ENCODE measurements at regions not wholly inside any gene's neighbourhood (a gene's known extent, or its start where the extent isn't known, plus 50 kb on each side); places are given as distances from the start of the nearest gene placed in this dataset.

DNA sequence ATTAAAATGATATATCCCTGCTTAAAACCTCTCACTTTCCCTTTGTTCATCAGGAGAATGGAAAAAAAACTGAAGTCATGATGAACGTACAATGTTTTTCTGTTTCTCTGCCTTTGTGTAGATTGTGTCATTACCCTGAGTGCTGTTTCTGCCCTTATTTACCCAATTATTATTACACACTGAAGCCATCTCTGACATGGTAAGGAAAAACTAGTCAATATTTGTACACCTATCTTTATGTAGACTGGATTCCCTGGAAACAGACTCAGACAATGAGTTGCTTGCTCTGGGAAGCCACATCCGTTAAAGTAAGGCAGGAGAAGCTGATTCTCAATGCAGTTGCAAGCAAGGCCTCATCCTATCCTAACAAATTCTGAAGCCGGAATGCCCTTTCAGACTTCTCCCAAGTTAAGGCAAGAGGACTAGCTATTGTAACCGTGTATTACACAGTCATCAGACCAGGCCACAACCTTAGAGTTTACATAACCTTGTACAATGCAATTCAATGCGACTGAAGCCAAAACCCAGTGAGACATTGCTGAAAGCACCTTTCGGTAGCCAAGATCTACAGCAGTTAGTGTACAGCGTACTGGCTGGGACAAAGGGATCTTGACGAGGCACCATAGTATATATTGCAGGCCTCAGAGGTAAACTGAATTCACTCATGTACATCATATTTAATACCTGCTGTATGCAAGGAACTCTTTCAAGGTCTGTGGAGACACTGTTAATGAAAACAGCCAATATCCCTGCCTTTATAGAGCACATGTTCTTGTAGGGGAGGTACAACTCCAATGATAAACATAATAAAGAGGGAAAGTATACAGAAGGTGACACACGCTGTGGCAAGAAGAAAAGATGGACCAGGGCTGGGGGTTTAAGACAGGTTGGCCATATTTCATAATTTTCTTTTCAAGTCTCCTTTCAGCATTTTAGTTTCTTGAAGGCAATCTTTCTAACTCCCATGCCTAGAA is 1040.8 kb upstream of the SEMA6D start:
- intact Hi-C loops (cut with DNase I), result no loop called here

DNA sequence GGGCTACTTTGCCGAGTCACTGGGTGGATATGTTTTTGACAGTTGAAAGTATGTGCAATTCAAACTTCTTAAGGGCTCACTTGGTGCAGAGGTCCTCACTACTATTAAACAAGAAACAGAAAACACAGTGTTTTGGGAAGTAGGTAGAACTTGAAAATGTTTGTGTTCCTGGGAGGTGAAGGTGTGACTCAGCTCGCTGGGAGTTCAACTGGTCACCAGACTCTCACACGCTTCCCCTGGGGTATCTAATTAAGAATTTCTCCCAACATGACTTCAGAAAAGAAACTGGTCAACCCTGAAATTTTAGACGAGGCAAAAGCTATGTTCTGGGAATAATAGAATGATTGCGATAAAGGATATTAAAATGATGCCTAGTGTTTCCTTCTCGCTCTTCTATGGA is 1039.8 kb upstream of the SEMA6D start:
- intact Hi-C loops (cut with DNase I), result no loop called here
- no peak for DNase-seq

More for the DNA sequence above, 1040.8 kb upstream of the SEMA6D start:
- no peak for DNase-seq

GRCh38 chr15:46681901-46682300 is 1035.4 kb upstream of the SEMA6D start:
- DNase-seq, result no peak
- intact Hi-C loops (cut with DNase I), result no loop called here

DNA sequence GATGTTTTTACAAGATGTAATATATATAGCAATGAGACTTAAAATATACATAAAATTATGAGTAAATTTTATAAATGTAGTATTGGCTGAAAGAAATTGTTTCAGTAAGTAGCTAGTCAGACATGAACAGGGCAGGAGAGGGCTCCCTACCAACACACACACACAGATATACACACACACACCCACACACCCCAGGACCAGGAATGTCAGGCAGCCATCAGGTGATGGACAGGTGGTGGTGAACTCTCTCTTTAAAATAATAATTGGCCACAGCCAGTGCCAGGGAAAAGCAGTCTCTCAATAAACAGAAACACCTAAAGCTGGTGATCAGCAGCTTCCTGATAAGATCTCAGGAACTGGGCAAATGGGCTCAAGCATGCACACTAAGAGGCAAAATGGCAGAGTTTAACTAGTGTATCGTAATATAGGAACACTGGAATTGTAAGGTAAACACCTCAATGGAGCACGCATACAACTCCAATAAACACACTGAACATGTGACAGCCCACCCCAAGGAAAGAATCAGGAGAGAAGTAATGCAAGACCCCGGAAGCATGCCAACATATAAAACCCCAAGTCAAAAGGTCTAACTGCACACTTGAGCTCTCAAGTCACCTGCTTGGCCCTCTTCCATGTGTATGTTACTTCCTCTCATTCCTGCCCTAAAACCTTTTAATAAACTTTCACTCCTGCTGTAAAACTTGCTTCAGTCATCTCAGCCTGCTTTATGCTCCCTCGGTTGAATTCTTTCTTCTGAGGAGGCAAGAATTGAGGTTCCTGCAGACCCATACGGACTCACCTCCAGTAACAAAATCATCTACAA is 1034.1 kb upstream of the SEMA6D start:
- no peak for DNase-seq

GRCh38 chr15:46685096-46685495 is 1032.2 kb upstream of the SEMA6D start:
- no peak for DNase-seq
- intact Hi-C loops (cut with DNase I), result no loop called here

More for the DNA sequence above, 1034.1 kb upstream of the SEMA6D start:
- intact Hi-C loops (cut with DNase I), result no loop called here

DNA sequence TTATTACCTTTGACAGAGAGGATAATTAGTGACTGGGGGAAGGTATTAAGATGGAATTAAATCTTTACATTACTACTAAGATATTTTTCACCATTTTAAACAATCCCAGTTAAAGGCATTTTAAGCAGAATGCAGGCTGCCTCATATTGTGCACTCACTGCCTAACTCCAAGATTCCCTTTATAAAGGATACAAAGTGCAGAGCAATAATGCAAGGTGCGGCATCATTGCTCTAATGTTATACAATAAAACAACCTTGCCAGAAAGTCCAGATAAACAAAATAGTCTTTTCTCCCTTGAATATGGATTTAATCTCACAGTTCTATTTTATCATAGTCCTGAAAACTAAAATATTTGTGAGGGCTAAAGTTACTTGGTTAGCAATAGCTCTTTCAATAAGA is 1031.6 kb upstream of the SEMA6D start:
- intact Hi-C loops (cut with DNase I), result no loop called here

GRCh38 chr15:46696281-46696680 is 1021.0 kb upstream of the SEMA6D start:
- intact Hi-C loops (cut with DNase I), result no loop called here
- DNase-seq, result no peak

More for the DNA sequence above, 1031.6 kb upstream of the SEMA6D start:
- no peak for DNase-seq

GRCh38 chr15:46701346-46701745 is 1016.0 kb upstream of the SEMA6D start:
- no peak for DNase-seq
- intact Hi-C loops (cut with DNase I), result no loop called here

DNA sequence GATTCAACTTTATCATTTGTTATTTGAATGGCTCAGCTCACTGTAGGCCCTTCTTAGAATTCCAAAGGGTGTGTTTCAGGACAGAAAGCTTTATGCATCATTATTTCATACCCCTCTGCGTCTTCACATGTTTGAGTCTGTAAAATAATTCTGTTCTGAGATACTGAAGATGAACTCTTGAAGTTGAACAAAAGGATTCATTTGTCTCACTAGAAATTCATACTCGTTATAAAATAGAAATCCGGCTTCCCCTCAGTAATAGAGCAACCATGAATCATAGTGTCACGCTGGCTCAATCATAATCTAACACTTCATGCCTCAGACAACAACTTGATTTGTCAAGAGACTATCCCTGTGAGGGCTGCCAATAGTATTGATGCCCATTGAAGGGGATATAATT is 1015.4 kb upstream of the SEMA6D start:
- DNase-seq, result no peak
- intact Hi-C loops (cut with DNase I), result no loop called here

- intact Hi-C loops (cut with DNase I), result no loop called here
- no peak for DNase-seq
Measured at GRCh38 chr15:46703020-46703861, 1014.1 kb upstream of the SEMA6D start.

- no peak for DNase-seq
- intact Hi-C loops (cut with DNase I), result no loop called here
Measured at GRCh38 chr15:46703871-46704637, 1013.3 kb upstream of the SEMA6D start.

- DNase-seq, result no peak
- intact Hi-C loops (cut with DNase I), result no loop called here
Measured at GRCh38 chr15:46707452-46707851, 1009.9 kb upstream of the SEMA6D start.

- intact Hi-C loops (cut with DNase I), result no loop called here
- DNase-seq, result no peak
Measured at GRCh38 chr15:46708226-46708625, 1009.1 kb upstream of the SEMA6D start.

DNA sequence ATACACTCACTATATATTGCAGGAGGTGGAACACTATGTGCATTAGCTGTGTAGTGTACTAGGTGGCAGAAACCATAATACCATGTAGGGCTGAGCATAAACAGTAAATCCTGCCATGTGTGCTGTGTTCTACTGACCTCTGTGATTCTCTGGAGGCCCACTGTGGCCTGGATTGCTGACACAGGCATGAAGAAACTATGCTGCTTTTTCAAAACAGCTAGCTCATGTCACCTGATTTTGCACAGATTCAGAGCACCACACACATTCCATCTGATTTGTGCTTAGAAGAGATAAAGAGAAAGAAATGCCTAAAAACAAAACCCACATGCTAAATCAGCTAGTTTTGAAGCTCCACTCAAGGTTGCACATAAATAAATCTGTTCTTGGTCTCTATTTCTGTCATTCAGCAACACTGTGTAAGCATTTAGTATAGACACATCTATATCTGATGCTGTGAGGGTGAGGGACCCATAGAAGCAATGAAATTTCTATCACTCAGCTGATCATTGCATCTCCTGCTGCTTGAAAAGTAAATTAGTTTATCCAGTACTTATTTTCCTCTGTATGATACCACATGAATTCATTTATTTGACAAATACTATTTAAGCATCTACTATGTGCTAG is 1007.7 kb upstream of the SEMA6D start:
- DNase-seq, result no peak
- intact Hi-C loops (cut with DNase I), result no loop called here

- intact Hi-C loops (cut with DNase I), result no loop called here
Measured at GRCh38 chr15:46710401-46710960, 1006.8 kb upstream of the SEMA6D start.

GRCh38 chr15:46713045-46713444 is 1004.3 kb upstream of the SEMA6D start:
- intact Hi-C loops (cut with DNase I), result no loop called here
- no peak for DNase-seq

More at GRCh38 chr15:46710401-46710960, 1006.8 kb upstream of the SEMA6D start:
- no peak for DNase-seq

DNA sequence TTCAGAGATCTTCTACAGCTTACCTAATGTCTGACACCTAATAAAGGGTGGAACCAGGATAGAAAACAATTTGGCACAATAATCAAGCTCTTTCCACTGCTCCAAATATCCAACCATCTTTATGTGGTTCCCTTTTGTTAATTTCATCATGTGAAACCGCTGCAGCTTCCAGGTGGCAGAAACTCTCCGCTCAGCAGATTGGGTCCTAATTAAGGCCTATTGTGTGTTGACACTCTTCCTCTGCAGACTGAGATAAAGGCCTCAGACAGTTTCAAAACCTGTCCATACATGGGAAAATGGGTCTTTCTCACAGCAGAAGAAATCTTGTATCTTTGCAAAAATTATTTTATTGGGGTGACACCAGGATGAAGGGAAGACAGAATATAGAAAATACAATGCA is 1002.4 kb upstream of the SEMA6D start:
- intact Hi-C loops (cut with DNase I), result no loop called here

DNA sequence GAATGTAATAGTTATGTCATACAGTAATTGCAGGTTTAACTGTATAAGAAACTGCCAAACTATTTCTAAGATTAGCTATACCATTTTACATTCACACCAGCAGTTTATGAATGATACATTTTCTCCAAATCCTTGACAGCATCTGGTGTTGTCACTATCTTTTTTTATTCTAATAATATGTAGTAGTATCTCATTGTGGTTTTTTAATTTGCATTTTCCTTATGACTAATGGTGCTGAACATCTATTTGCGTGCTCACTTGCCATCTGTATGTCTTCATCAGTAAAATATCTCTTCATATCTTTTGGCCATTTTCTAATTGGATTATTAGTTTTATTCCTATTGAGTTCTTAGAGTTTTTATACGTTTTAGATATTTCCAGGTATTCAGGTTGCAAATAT is 994.0 kb upstream of the SEMA6D start:
- intact Hi-C loops (cut with DNase I), result no loop called here
- DNase-seq, result no peak

More for the DNA sequence above, 1002.4 kb upstream of the SEMA6D start:
- DNase-seq, result no peak

DNA sequence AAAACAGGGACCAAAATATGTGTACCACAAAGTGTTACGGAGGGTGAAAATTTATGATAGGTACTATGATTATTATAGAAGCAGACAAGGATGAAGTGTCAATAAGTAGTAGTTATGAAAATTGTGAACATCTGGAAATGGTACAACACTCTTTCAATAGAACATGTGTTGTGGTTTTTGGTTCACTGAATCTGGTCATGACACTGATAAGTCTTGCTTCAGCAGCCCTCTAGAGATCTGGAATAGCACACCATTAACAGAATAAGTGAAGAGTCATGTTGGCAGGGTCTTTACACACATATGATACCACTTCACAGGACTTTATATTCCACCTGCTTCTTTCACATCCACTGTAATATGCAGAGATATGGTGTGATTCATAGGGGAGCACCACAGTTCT is 985.2 kb upstream of the SEMA6D start:
- no peak for DNase-seq
- intact Hi-C loops (cut with DNase I), result no loop called here

Data from posterior cingulate gyrus (tissue), 11 donors.